HEK293 (cell line): ENCODE measurements at regions not wholly inside any gene's neighbourhood (a gene's known extent, or its start where the extent isn't known, plus 50 kb on each side); places are given as distances from the start of the nearest gene placed in this dataset.
"Not testable (repeated sequence)": the region's sequence is repeated elsewhere in the genome, so short reads cannot be mapped to it uniquely, and the experiment has no call there.

Experiments used
- CTCF ChIP-seq: fragments of 450-650 bp; formaldehyde crosslinking; IDR thresholded peaks from 2 replicates; pipeline ENCODE4 v1.5.1; 2016; ENCODE audit warnings: missing biosample characterization, missing genetic modification characterization
- PRDM10 ChIP-seq: fragments of 450-650 bp; formaldehyde crosslinking; IDR thresholded peaks from 2 replicates; pipeline ENCODE4 v1.5.1; 2016; ENCODE audit warnings: missing biosample characterization, missing genetic modification characterization
- REST ChIP-seq: fragments of 450-650 bp; formaldehyde crosslinking; IDR thresholded peaks from 2 replicates; pipeline ENCODE4 v1.5.1; 2016; ENCODE audit warnings: missing biosample characterization, missing genetic modification characterization
- ZBTB1 ChIP-seq: fragments of 450-650 bp; formaldehyde crosslinking; IDR thresholded peaks from 2 replicates; pipeline ENCODE4 v1.5.1; 2016; ENCODE audit warnings: missing biosample characterization, missing genetic modification characterization
- ZNF121 ChIP-seq: fragments of 450-650 bp; formaldehyde crosslinking; IDR thresholded peaks from 2 replicates; pipeline ENCODE4 v1.5.1; 2016; ENCODE audit warnings: missing biosample characterization, missing genetic modification characterization
- ZNF155 ChIP-seq: fragments of 450-650 bp; formaldehyde crosslinking; IDR thresholded peaks from 2 replicates; pipeline ENCODE4 v1.5.1; 2016; ENCODE audit warnings: missing biosample characterization, missing genetic modification characterization
- ZNF16 ChIP-seq: fragments of 450-650 bp; formaldehyde crosslinking; IDR thresholded peaks from 2 replicates; pipeline ENCODE4 v1.5.1; 2016; ENCODE audit warnings: low read depth, missing biosample characterization, missing genetic modification characterization
- ZNF501 ChIP-seq: fragments of 450-650 bp; formaldehyde crosslinking; IDR thresholded peaks from 2 replicates; pipeline ENCODE4 v1.5.1; 2016; ENCODE audit warnings: missing biosample characterization, missing genetic modification characterization
- ZNF629 ChIP-seq: fragments of 450-650 bp; formaldehyde crosslinking; IDR thresholded peaks from 2 replicates; pipeline ENCODE4 v1.5.1; 2017; ENCODE audit warnings: missing biosample characterization, missing genetic modification characterization
- ZNF777 ChIP-seq: fragments of 450-650 bp; formaldehyde crosslinking; IDR thresholded peaks from 2 replicates; pipeline ENCODE4 v1.5.1; 2017; ENCODE audit warnings: missing biosample characterization, missing genetic modification characterization, borderline replicate concordance

- not testable (repeated sequence) for TF ChIP-seq ZBTB1 (tag by site-specific recombination); ZNF121; CTCF (tag by site-specific recombination); ZNF16 (tag by site-specific recombination); REST; PRDM10 (tag by site-specific recombination); ZNF629 (tag by site-specific recombination); ZNF155 (tag by site-specific recombination); ZNF501; ZNF777 (tag by site-specific recombination)
Measured at GRCh38 chr2:138085441-138085840, 121.2 kb downstream of the HNMT start.
